Bone marrow (tissue), 2 donors: ENCODE measurements at regions not wholly inside any gene's neighbourhood (a gene's known extent, or its start where the extent isn't known, plus 50 kb on each side); places are given as distances from the start of the nearest gene placed in this dataset.
"Not testable (repeated sequence)": the region's sequence is repeated elsewhere in the genome, so short reads cannot be mapped to it uniquely, and the experiment has no call there.

Experiments used
- DNase-seq, 2 donors: peaks; one replicate each; lab custom pipeline; 2025; lab: John Stamatoyannopoulos, UW

DNA sequence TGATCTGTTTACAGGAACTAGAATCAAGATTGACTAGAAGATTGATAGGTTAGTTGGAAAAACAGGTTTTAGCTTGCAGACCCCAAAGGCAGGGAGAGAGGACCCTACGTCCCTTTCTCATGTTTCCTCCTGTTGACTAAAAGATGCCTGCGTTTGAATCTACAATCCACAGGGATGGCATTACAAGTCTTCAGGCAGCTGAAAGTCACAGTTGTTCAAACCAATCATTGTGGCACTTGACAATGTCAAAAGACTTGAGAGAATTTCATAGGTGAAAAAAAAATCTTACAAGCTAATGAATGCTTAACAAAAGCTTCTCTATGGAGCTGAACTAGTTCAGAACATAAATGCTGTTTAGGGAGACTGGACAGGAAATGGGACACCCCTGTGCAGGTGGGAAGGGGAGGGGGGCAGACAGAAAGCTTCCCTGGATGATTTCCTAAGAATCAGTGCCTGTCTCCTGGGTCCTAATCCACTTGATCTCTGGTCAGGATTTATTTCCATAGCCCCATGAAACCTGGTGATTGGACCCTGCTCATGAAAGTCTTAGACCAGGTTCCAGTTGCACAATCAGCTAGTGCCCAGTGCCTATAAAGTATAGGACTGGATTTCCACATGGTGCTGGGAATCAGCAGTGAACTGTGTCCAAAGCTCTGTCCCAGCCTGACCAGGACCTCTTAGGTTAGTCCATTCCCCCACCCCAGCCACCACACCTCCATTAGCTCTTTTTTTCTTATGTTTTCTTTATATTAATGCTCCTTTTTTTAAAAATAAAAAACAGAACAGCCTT is 91.6 kb upstream of the BCAR3 start:
- no peak for DNase-seq

DNA sequence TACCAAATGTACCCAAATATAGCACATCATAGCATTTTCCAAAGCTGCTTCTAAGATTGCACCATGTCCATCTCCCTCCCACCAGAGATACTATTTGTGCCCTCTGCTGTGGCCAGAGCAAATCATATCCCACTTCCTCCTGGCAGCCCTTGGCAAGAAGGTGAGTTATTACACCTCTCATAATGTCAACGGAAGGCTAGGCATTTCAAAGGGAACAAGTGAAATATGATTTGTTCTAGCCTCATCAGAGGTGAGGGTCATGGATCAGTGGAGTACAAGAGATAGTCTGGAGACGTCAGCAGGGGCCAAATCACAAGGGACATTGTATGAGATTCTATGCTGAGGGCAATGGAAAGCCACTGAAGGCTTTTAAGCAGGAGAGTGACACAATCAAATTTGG is 90.2 kb upstream of the BCAR3 start:
- DNase-seq = no peak

DNA sequence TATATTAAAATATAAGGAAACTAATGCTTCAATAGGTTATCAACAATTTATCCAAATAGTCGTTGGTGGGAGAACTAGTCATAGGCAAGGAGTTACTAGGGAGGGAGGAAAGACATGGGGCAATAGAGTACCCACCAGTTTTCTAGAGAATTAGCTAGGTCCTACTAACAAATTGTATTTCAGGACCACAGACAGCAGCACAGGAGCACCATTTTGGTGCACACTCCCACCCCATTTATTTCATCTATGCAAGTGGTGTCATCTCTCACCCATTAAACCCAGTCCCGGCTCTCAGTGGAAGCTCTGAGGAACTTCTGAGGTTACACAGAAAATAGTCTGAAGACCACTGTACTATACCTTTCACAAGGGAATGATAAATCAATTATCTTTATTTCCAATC is 89.0 kb upstream of the BCAR3 start:
- DNase-seq = no peak

DNA sequence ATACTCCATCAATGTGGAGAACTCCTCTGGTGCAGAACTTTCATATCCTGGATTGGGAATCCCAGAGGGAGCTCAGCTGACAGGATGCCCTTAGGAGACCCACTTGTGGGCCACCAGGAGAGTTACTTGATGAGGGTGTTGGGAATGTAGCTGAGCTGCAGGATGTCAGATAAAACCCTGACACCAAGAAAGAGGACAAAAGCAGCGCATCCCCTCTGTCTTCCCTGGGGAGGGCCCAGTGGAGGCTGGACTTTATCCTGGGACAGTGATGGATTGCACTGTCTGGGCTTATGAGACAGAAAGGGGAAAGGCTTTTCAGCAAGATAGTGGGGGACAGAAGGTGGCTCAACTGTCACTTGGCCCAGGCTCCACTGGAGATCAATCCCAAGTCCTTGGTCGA is 88.1 kb upstream of the BCAR3 start:
- DNase-seq = no peak

DNA sequence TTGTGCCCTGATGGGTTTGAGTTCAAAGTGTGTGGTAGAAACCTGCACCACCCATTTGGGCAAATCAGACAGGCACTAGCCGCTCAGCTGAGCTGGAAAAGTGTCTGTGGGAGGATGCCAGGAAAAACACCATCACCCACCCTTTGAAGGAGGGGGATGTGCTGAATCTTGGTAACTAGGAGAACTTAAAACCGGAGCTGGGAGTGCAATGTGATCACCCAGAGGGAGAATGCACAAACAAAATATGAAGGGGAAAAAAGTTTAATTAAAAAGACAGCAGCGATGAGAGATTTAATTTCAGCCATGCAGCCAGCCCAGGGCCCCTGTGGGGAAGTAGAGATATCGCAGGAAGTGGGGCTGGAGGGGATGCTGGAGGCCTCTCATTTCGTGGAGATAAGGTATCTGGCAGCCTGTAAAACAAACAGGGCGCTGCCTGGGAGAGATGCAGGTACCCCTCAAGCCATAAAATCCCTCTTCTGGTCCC is 86.8 kb upstream of the BCAR3 start:
- no peak for DNase-seq

DNA sequence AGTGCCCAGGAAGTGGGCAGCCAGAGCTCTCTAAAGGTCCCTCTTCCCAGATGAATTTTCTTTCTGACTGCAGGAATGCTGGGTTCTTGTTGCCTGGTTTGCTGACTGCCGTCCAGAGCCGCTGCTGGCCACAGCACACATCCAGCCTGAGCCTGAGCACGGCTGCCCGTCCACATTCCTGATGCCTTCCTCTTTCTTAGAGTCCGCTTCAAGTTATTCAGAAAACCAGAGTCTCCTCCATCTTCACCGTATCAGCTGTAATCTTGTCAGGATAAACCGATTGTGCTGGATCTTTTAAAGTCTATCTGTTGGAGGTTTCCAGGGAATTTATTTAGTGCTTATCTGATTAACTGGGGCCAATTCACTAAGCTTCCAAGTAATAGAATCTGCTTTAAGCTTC is 84.8 kb upstream of the BCAR3 start:
- DNase-seq = no peak

DNA sequence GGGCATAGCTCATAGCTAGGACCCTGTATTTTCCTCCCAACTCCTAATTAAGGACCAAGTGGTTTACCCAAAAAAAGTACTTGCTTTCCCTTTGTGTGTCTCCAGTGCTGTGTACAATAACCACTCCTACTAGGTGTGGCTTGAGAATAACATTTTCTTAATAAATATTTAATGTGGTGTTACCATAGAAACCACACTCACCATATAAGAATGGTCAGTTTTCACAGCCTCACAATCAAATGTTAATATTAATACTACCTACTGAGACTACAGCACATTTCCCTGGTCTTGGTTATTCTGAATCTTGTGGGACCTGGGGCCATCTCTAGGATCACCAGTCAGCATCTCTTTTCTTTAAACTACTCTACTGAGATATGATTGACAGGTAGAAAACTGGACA is 83.5 kb upstream of the BCAR3 start:
- DNase-seq = no peak

DNA sequence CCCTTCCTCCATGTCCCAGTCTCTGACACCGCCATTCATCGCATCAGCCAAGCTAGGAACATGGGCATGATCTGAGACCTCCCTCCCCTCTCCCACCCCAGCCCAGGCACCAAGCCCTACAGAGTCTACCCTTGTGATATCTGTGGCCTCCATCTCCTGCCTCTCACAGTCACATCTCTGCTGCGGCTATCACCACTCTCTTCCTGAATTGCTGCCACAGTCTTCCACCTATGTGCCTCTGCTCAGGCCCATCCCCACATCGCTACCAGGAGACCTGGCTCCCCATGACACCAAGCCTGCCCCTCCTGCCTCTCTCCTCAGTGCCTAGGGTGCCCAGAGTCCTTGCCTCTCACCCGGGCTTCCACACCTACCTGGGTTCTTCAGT is 82.7 kb upstream of the BCAR3 start:
- DNase-seq = no peak

DNA sequence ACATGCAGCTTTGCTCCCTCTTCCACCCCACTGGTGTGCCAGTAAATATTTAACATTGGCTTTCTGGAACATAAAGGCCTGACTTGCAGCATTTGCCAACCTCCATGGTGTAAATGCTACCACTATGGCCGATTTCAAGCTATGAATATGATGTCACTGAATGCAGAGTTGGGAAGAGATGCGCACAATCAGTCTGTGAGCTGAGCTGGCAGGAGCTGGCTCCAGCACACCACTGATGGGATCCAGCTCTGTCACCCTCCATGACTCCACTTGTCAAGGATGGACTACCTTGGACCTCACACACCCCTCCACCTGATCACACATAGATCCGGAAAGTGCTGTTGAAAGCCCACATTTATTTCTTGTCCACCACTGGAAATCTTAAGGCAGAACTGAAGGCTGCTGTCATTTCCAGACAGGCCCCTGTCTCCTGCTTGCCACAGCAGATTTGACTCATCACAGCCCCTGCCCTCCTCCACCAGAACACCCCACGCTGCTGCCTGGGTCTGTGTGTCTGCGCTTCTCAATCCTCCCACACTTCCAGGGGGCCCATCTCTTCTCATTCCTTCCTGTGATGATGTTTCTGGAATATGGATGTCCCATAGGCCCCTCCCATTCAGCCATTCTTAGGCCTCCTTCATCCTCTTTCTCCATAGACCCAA is 82.2 kb upstream of the BCAR3 start:
- DNase-seq = no peak

DNA sequence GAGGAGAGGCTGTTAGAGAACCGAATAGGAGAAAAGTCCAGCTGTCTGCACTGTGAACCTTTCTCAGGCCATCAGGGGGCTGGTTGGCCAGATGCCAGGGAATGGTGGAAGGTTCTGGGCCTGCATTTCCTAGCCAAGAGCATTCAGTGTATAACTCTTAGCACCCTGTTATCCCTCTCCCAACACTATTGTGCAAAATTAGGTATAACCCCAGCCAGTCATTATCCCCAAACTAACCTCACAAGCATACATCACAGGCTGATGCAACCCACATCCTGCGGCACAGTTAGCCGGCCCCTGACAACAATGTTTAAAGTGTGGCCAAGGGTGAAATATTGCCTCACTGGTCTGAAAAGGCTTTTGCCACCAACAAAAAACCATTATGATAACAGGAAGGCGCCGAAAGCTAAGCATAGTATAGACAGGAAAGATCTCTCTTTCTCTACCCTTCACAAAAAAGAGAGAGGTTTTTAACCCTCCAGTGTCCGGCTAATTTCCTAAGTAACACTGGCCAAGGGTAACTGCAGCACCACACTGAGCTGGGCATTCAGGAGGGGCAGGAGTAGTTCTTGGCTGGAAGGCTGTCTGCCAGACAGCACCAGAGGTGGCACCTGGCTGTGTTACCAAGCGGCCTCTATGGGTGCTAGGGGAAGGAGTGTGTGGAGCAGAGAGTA is 77.3 kb upstream of the BCAR3 start:
- DNase-seq = peak in 1 of 2 donors; percentile 9

DNA sequence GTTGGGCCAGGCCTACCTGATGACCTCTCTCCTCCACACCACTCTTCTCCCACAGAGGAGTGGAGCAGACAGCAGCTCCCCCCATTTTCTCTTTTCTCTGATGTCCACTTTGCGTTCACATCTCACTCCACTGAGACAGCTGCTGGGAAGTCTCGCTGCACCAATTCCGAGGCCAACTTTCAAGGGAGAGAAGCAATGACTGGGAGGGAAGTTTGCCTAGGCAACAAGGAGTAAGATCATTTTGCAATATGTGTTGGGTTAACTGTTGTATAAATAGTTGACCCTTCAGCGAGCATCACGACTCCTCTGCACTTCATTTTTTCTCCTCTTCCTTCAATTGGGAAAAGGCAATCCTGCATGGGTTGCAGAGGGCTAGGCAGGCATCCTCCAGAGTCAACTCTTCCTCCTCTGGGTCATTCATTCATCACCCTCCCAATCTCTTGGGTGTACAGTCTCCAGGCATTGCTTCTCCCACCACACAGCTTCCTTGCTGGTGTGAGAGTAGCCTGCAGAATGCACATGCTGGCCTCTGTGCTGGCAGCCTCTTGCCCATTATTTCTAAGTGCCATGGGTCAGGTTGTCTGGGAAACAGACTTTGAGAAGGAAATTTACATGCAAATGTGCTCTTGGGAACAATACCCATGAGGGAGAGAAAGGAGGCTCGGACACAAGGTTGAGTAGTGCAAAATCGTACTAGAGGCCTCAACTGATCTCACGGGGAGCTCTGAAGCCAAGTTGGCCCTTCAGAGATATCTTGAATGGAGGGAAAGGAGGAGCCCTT is 75.8 kb upstream of the BCAR3 start:
- DNase-seq = no peak

DNA sequence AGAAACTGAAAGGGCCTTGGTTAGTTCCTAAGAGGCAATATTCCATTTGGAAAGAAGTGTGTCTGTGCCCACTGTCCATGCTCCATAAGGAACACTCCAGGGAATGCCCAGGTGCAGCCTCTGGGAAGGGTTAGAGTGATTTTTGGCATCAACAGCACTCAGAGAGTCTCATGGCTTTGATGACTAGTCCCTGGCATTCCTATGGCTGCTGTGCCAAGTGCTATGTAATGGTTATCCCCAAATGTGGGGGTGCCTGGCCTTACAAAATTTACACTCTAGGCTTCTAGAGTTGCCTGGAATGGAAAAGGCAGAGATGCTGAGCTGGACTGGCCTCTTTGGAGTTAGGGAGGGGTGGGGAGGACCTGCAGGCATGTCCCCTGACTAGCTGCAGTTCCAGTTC is 75.0 kb upstream of the BCAR3 start:
- DNase-seq = no peak

DNA sequence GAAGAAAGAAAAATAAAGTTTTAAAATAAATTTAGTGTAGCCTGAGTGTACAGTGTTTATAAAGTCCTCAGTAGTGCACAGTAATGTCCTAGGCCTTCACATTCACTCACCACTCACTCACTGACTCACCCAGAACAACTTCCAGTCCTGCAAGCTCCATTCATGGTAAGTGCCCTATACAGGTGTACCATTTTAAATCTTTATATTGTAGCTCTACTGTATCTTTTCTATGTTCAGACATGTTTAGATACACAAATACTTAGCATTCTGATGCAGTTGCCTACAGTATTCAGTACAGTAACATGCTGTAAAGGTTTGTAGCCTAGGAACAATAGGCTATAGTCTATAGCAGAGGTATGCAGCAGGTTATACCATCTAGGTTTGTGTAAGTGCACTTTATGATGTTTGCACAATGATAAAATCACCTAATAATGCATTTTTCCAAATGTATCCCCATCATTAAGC is 73.6 kb upstream of the BCAR3 start:
- not testable (repeated sequence) for DNase-seq

DNA sequence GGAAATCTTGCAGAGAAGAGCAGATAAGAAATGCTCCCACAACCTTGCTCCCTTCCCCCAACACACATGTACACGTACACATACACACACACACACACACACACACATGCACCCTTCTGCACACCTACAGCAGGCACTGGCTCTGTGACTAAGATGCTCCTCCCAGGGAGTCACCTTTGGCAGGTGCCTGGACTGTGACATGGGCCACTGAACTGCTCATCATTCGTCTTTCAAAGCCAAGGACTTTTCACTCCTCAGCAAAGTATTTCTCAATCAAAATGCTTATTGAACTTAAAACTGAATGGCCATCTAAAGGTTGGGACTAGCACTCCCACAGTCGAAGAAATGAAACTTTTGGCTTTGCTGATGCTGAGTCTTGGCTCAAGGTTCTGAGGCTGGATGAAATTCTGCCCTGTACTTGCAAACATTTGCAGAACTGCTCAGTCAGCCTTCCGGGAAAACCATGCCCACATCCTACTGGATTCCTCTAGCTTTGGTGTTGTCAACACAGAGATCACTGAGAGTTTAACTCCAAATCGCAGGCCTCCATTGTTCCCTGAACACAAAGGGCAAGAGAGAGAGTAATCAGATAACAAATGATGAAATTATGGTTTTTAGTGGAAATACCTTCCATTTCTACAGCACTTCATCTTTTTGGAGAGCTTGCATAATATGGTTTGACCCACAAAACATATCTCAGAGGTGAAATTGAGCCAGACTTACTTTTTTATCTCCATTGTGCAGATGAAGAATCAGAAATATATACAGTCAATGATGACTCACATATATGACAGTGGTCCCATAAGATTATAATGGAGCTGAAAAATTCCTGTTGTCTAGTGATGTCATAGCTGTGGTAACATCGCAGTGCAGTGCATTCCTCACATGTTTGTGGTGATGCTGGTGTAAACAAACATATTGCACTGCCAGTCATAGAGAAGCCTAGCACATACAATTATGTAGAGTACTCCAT is 72.4 kb upstream of the BCAR3 start:
- DNase-seq = no peak

DNA sequence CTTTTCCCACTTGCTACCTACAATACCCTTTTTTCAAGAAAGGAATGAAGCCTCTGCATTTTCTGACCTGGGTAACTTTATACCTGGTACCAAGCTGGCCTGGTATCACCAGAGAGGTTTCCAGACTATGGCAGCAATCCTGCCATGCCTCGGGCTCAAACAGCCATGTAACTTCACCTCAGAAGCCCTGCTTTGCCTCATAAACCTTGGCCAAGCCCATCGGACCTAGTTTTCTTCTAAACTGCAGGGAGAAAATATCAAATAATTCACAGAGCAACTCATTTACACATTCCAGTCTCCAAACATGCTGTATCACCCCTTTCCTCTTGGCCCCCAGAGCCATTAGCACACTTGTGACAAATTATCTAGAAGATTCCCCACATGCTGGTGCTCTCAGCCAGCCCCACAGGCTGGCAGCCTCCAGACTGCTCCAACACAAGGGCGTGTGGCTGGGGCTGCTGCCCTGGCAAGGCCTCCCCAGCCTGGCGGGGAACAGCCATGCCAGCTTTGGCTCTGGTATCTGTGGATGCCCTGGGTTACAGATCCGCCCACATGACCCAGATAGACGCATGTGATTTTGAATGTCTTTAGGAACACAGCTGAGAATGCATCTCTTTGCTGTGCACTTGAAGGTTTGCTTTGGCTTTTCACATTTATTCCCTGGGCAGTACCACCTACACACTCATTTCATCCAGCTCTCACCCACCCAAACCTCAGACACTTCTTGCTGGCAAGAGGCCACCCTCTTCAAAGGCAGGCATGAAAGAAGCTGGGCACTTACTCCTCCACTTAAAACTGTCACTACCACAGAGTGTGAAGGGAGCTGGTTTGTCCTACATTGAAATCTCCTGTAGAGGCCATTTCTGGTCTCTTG is 70.0 kb upstream of the BCAR3 start:
- no peak for DNase-seq

DNA sequence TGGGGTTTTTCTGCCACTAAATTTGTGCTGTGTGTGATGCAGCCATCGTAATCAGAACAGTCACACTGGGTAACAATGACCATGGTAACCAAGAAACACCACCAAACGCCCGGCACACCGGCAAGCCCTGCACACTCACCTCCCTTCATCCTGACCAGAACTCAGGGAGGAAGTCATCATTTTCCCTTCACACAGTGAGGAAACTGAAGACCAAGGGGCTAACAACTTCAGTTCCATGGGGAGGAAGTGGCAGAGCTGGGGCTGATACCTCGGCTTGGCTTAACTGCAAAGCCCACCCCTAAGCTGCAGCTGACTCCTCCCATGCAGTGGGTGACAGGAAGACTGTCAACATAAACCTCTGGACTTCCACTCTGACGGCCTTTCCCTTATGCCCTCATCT is 69.3 kb upstream of the BCAR3 start:
- no peak for DNase-seq

DNA sequence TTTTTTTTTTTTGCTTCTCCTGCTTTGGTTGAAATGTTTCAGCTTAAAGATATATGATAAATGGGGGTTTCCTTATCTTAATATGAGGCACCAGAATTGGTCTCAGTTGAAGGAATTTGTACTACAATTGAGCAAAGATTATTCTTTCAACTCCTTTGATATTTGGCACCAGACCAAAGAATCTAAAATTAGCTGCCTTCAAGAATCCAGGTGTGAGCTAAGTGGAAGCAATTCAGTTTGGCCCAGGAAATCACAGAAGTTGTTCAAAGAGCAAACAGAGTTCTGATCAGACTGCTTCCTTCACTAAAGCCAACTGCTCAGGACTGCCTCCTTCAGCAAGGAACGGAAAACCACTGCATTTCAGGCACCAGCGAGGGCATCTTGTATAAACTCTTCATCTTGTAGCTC is 68.3 kb upstream of the BCAR3 start:
- DNase-seq = no peak

DNA sequence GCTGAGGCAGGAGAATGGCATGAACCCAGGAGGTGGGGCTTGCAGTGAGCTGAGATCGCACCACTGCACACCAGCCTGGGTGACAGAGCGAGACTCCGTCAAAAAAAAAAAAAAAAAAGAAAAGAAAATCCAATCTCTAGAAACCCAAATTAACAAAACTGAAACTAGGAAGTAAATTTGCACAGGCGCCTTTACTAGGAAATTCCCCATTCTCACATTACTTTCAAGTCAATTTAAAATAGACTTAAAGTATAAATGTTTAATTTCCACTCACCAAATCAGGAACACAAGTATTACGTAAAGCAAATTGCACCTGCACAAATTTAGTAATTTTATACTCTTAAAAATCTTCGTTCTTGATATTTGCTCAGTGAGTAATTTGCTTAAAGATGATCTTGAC is 67.8 kb upstream of the BCAR3 start:
- DNase-seq = no peak

DNA sequence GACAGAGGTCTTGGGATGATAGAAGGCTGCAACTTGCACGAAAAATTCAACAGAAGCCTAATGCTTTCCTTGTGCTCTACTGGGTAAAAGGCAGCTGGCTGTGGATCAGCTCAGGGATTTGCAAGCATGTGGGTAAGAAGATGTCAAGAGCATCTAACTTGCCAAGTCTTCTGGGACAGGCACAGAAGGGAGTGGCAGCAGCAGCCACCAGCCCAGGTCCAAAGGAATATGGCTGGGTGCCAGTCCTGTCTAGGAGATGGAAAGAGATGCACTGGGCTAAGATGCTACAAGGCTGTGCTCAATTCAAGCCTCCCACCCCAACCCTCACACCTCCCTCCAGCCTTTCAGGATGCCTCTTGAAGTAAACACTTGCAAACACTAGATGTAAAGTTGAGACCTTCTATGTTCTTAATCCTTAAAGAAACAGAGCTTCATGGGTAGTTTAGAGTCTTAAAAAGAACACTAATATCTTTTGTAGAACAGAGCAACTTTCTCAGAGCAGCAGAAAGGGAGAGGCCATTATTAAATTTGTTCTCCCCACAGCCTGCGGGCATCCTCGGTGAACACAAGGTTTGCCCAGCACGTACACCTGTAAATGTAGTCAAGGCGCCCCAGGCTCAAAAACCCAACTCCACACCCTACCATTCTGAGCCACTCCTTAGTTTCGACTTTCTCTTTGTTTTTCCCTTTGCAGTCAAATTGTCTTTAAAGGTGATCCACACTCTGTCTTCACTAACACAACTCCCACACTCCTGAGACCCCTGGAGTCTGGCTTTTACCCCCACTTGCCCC is 64.6 kb upstream of the BCAR3 start:
- DNase-seq = no peak
